Suprapubic skin (tissue), 4 donors: ENCODE measurements at regions not wholly inside any gene's neighbourhood (a gene's known extent, or its start where the extent isn't known, plus 50 kb on each side); places are given as distances from the start of the nearest gene placed in this dataset.

ENCODE experiments used
- DNase-seq, 2 donors: peaks; one replicate each; pipeline ENCODE4 v3.0.0-alpha.2; 2019; ENCODE audit warnings: low spot score in 2 of 2
- H3K27ac ChIP-seq: fragments of 200-600 bp; sonication (generic); one replicate; pipeline ENCODE4 v1.5.1; 2019
- H3K27me3 ChIP-seq: fragments of 200-600 bp; sonication (generic); one replicate; pipeline ENCODE4 v1.5.1; 2019
- H3K36me3 ChIP-seq: fragments of 200-600 bp; sonication (generic); one replicate; pipeline ENCODE4 v1.5.1; 2019
- H3K4me1 ChIP-seq: fragments of 200-600 bp; sonication (generic); one replicate; pipeline ENCODE4 v1.5.1; 2019
- H3K4me3 ChIP-seq: fragments of 200-600 bp; sonication (generic); one replicate; pipeline ENCODE4 v1.5.1; 2019; ENCODE audit warnings: mild to moderate bottlenecking
- H3K9me3 ChIP-seq: fragments of 200-600 bp; sonication (generic); one replicate; pipeline ENCODE4 v1.5.1; 2019
- CTCF ChIP-seq, 2 donors: fragments of 200-600 bp in 1 of 2; fragments of 450-650 bp in 1 of 2; sonication (generic) in 1 of 2; IDR thresholded peaks; one replicate each; pipeline ENCODE4 v1.5.1; 2016 to 2019; ENCODE audit warnings: antibody characterized with exemption in 2 of 2, mild to moderate bottlenecking in 1 of 2, moderate library complexity in 1 of 2
- EP300 ChIP-seq: sonication (generic); formaldehyde crosslinking; IDR thresholded peaks from one replicate; pipeline ENCODE4 v1.6.1; 2017; ENCODE audit warnings: antibody characterized with exemption
- POLR2A ChIP-seq, 2 donors: fragments of 450-650 bp; IDR thresholded peaks; one replicate each; pipeline ENCODE4 v1.6.1; 2017; ENCODE audit warnings: antibody characterized with exemption in 2 of 2, mild to moderate bottlenecking in 2 of 2, moderate library complexity in 2 of 2
- POLR2AphosphoS5 ChIP-seq, 3 donors: sonication (generic); formaldehyde crosslinking; IDR thresholded peaks; one replicate each; pipeline ENCODE4 v1.6.1; 2017; ENCODE audit warnings: antibody characterized with exemption in 3 of 3
- WGBS: methylation state at CpG from one replicate; pipeline ENCODE4 v1.1.5; 2018; 5-methylcytosine and 5-hydroxymethylcytosine counted together

GRCh38 chr3:68485051-68485450 is 447.3 kb downstream of the TAFA4 start:
- 78% methylated on average over 1 of the region's 1 CpG for WGBS
- TF ChIP-seq POLR2A (IDR thresholded peaks at IDR 0.05) (no peak), CTCF (IDR thresholded peaks at IDR 0.05) (no peak), POLR2AphosphoS5 (IDR thresholded peaks at IDR 0.05) (no peak), EP300 (no peak)
- H3K27ac ChIP-seq: no peak overlapping the region
- no peaks in the 10 kb centered on the region for H3K36me3 ChIP-seq
- no peak for DNase-seq
- no peak overlapping the region for H3K4me3 ChIP-seq
- H3K4me1 ChIP-seq: no peaks in the 10 kb centered on the region
- H3K9me3 ChIP-seq: no peaks in the 10 kb centered on the region
- H3K27me3 ChIP-seq: no peaks in the 10 kb centered on the region

GRCh38 chr3:68483601-68484000 is 448.7 kb downstream of the TAFA4 start:
- Histone ChIP-seq H3K4me3 (no peak overlapping the region), H3K36me3 (no peaks in the 10 kb centered on the region), H3K4me1 (no peaks in the 10 kb centered on the region), H3K27ac (no peak overlapping the region), H3K27me3 (no peaks in the 10 kb centered on the region), H3K9me3 (no peaks in the 10 kb centered on the region)
- 69% methylated on average over 3 of the region's 3 CpGs for WGBS
- DNase-seq: no peak
- TF ChIP-seq CTCF (IDR thresholded peaks at IDR 0.05) (no peak), POLR2AphosphoS5 (IDR thresholded peaks at IDR 0.05) (no peak), POLR2A (IDR thresholded peaks at IDR 0.05) (no peak), EP300 (no peak)

- no peak overlapping the region for H3K4me3 ChIP-seq
- 75% methylated on average over 2 of the region's 2 CpGs for WGBS
- TF ChIP-seq CTCF (IDR thresholded peaks at IDR 0.05) (no peak), EP300 (no peak), POLR2AphosphoS5 (IDR thresholded peaks at IDR 0.05) (no peak), POLR2A (IDR thresholded peaks at IDR 0.05) (no peak)
- no peaks in the 10 kb centered on the region for H3K27me3 ChIP-seq
- no peaks in the 10 kb centered on the region for H3K4me1 ChIP-seq
- H3K36me3 ChIP-seq: no peaks in the 10 kb centered on the region
- no peak overlapping the region for H3K27ac ChIP-seq
- no peak for DNase-seq
- H3K9me3 ChIP-seq: no peaks in the 10 kb centered on the region
Measured at GRCh38 chr3:68483041-68483440, 449.3 kb downstream of the TAFA4 start.

GRCh38 chr3:68482565-68482964 is 449.8 kb downstream of the TAFA4 start:
- H3K27ac ChIP-seq: no peak overlapping the region
- no peaks in the 10 kb centered on the region for H3K4me1 ChIP-seq
- no peaks in the 10 kb centered on the region for H3K9me3 ChIP-seq
- H3K36me3 ChIP-seq: no peaks in the 10 kb centered on the region
- H3K27me3 ChIP-seq: no peaks in the 10 kb centered on the region
- WGBS: 62% methylated on average over 2 of the region's 2 CpGs
- DNase-seq: no peak
- TF ChIP-seq POLR2AphosphoS5 (IDR thresholded peaks at IDR 0.05) (no peak), EP300 (no peak), CTCF (IDR thresholded peaks at IDR 0.05) (no peak), POLR2A (IDR thresholded peaks at IDR 0.05) (no peak)
- no peak overlapping the region for H3K4me3 ChIP-seq

GRCh38 chr3:68479779-68480178 is 452.6 kb downstream of the TAFA4 start:
- Histone ChIP-seq H3K36me3 (no peaks in the 10 kb centered on the region), H3K27me3 (no peaks in the 10 kb centered on the region), H3K4me1 (no peaks in the 10 kb centered on the region), H3K4me3 (no peak overlapping the region), H3K27ac (no peak overlapping the region), H3K9me3 (no peaks in the 10 kb centered on the region)
- no peak for DNase-seq
- 81% methylated on average over 3 of the region's 3 CpGs for WGBS
- TF ChIP-seq POLR2AphosphoS5 (IDR thresholded peaks at IDR 0.05) (no peak), CTCF (IDR thresholded peaks at IDR 0.05) (no peak), POLR2A (IDR thresholded peaks at IDR 0.05) (no peak), EP300 (no peak)
